ENCODE measurements at regions not wholly inside any gene's neighbourhood (a gene's known extent, or its start where the extent isn't known, plus 50 kb on each side); places are given as distances from the start of the nearest gene placed in this dataset.
A peak's percentile ranks its signal among the peaks of the same experiment; 100 is the strongest.
"Not testable (repeated sequence)": the region's sequence is repeated elsewhere in the genome, so short reads cannot be mapped to it uniquely, and the experiment has no call there.

DNA sequence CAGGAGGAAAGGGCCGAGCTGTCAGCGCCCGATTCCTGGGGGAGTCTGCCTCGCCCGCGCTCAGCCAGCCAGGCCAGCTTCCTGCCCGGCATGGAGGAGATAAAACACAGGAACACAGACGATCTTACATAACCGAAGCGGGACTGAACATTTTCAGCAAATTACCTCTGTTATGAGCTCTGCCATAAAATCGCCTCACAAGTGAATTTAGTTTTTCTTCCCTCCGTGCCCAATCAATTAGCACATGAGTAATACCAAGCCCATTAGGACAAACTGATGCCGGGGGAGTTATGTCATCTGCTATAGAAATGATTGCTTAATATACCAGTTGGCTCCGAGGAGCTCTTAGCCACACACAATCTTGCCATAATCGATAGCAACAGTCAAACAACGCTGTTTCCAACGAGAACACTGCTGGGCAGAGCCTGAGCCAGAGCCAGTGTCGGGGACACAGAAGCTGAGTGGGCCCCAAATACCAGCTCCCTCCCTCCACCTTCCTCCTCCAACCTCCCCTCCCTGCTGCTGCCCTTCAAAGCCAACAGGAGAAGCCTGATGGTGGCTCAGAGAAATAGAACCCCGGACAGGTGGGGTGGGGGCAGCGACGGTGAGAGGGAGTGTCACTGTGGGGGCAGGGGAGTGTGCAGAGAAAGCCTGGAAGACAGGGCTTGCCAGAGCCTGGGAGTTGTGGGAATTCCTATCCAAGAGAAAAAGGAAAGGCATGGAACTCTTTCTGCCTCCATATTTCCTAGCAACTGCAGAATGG is 279.4 kb upstream of the TLE3 start:
- no peak overlapping the region for H3K27ac ChIP-seq (ENCODE audit: low read length)
- H3K4me1 ChIP-seq (ENCODE audit: control insufficient read depth in 1 of 2, insufficient read depth in 2 of 2, low read length in 2 of 2), result peaks cover 0 to 20% of the 10 kb centered on the region in 2 donors
- no peaks in the 10 kb centered on the region for H3K27me3 ChIP-seq (ENCODE audit: low read depth, low read length)
- no peaks in the 10 kb centered on the region for H3K36me3 ChIP-seq (ENCODE audit: control insufficient read depth in 1 of 2, insufficient read depth in 2 of 2, low read length in 2 of 2)
- peak overlapping the region; percentile 30 to 36 for H3K4me3 ChIP-seq (ENCODE audit: low read depth in 1 of 2, low read length in 2 of 2)
- peaks cover 0 to 7% of the 10 kb centered on the region in 2 donors for H3K9me3 ChIP-seq (ENCODE audit: control insufficient read depth in 1 of 2, low read length in 2 of 2)

DNA sequence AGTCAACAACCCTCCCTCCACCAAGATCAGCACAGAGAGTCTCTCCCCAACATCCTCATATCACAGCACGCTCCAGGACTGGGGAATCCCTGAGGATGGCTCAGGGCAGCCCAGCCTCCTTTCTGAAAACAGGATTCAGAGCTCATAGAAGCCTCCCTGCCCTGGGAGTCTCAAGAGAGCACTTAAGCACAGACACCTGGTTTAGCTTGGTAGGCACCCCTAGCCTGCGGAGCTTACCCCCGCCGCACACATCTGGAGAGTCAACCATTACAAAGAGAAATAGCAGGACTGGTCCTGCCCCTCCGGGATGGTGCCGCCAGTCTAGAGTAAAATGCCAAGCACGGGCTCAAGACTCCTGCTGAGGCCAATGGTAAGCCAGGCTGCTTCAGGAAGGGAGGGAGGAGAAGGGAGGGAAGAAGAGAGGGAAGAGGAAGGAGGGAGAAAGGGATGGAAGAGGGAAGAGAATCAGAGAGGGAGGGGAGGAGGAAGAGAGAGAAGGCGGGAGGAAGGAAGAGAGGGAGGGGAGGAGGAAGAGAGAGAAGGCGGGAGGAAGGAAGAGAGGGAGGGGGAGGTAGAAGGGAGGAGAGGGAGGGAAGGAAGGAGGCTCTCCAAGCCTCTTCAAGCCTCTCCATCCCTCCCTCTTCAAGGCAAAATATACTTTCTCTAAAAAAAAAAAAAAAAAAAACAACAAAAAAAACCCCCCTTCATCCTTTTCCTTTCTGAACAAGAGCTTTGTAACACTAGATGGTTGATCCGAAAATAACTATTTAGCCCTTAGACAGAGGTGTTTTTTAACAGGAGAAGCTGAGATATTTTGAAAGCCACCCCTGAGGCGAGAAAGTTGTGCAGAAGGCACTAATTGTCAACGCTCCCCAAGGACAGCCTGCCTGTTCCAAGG is 278.6 kb upstream of the TLE3 start:
- H3K27ac ChIP-seq (ENCODE audit: low read length), result no peak overlapping the region
- H3K4me3 ChIP-seq (ENCODE audit: low read depth in 1 of 2, low read length in 2 of 2), result peak overlapping the region; percentile 30 to 36

DNA sequence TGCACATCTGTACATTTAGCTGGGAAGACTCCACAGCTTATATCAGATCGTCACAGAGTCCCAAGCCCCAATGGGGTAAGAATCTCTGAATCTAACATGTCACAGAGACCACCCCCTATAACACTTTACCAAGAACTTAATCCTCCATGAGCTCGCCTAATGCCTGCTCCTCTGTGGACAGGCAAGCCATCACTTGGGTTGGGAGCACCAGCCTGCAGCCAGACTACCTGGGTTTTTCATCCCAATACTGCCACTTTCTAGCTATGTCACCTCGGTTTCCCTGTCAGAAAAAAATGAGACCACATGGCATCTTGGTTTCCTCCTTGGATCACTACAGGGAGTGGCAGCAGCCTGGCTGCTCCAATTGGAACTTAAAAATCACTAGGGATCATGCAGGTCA is 277.9 kb upstream of the TLE3 start:
- Histone ChIP-seq H3K4me1 (ENCODE audit: control insufficient read depth in 1 of 2, insufficient read depth in 2 of 2, low read length in 2 of 2) (peaks cover 0 to 20% of the 10 kb centered on the region in 2 donors), H3K9me3 (ENCODE audit: control insufficient read depth in 1 of 2, low read length in 2 of 2) (no peaks in the 10 kb centered on the region), H3K4me3 (ENCODE audit: low read depth in 1 of 2, low read length in 2 of 2) (no peak overlapping the region), H3K27ac (ENCODE audit: low read length) (no peak overlapping the region), H3K36me3 (ENCODE audit: control insufficient read depth in 1 of 2, insufficient read depth in 2 of 2, low read length in 2 of 2) (no peaks in the 10 kb centered on the region), H3K27me3 (ENCODE audit: low read depth, low read length) (no peaks in the 10 kb centered on the region)

More for the DNA sequence above, 278.6 kb upstream of the TLE3 start:
- Histone ChIP-seq H3K4me1 (ENCODE audit: control insufficient read depth in 1 of 2, insufficient read depth in 2 of 2, low read length in 2 of 2) (peaks cover 0 to 20% of the 10 kb centered on the region in 2 donors), H3K9me3 (ENCODE audit: control insufficient read depth in 1 of 2, low read length in 2 of 2) (no peaks in the 10 kb centered on the region), H3K27me3 (ENCODE audit: low read depth, low read length) (no peaks in the 10 kb centered on the region), H3K36me3 (ENCODE audit: control insufficient read depth in 1 of 2, insufficient read depth in 2 of 2, low read length in 2 of 2) (no peaks in the 10 kb centered on the region)

DNA sequence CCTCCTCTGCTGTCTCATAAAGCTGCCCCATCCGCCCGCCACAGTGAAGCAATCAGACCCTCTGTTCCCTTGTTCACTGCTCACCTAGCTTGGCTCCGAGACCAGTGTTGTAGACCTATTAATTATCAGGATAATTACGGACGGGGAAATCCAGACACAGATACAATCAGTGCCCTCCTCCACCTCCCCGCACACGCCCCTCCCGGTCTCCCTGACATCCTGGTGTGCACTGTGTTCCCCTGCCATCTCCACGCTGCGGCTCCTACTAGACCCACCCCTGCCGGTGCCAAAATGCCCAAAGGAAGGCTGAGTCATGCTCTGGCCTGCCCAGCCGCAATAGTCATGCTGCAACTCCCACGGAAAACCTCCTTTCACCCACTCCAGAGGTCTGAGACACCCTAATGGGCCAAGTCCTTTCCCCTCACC is 277.3 kb upstream of the TLE3 start:
- Histone ChIP-seq H3K4me1 (ENCODE audit: control insufficient read depth in 1 of 2, insufficient read depth in 2 of 2, low read length in 2 of 2) (peaks cover 0 to 20% of the 10 kb centered on the region in 2 donors), H3K36me3 (ENCODE audit: control insufficient read depth in 1 of 2, insufficient read depth in 2 of 2, low read length in 2 of 2) (no peaks in the 10 kb centered on the region), H3K27ac (ENCODE audit: low read length) (no peak overlapping the region), H3K4me3 (ENCODE audit: low read depth in 1 of 2, low read length in 2 of 2) (no peak overlapping the region), H3K27me3 (ENCODE audit: low read depth, low read length) (no peaks in the 10 kb centered on the region), H3K9me3 (ENCODE audit: control insufficient read depth in 1 of 2, low read length in 2 of 2) (no peaks in the 10 kb centered on the region)

DNA sequence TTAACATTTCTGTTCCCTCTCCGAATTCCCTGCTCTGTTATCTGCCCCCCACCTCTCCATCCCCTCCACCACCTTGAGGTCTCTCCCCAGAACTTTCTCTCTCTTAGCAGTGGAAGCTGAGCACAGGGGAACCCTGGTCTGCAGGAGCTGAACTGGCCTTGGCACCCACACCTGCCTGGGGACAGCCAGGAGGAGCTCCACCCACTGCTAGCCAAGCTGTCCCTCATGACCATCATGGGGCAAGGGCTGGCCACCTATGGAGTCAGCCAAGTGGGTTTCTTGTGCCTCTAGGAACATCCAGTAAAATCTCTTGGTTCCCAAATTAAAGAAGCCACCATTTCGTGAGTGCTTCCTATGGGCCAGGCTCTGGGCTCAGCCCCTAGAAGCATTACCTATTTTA is 276.4 kb upstream of the TLE3 start:
- Histone ChIP-seq H3K4me1 (ENCODE audit: control insufficient read depth in 1 of 2, insufficient read depth in 2 of 2, low read length in 2 of 2) (peaks cover 0 to 20% of the 10 kb centered on the region in 2 donors), H3K27me3 (ENCODE audit: low read depth, low read length) (no peaks in the 10 kb centered on the region), H3K9me3 (ENCODE audit: control insufficient read depth in 1 of 2, low read length in 2 of 2) (no peaks in the 10 kb centered on the region), H3K36me3 (ENCODE audit: control insufficient read depth in 1 of 2, insufficient read depth in 2 of 2, low read length in 2 of 2) (no peaks in the 10 kb centered on the region), H3K27ac (ENCODE audit: low read length) (no peak overlapping the region), H3K4me3 (ENCODE audit: low read depth in 1 of 2, low read length in 2 of 2) (no peak overlapping the region)

DNA sequence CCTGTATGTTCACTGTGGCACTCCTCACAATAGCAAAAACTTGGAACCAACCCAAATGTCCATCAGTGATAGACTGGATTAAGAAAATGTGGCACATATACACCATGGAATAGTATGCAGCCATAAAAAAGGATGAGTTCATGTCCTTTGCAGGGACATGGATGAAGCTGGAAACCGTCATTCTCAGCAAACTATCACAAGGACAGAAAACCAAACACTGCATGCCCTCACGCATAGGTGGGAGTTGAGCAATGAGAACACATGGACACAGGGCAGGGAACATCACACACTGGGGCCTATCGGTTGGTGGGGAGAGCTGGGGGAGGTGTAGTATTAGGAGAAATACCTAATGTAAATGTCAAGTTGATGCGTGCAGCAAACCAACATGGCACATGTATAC is 275.7 kb upstream of the TLE3 start:
- H3K27me3 ChIP-seq (ENCODE audit: low read depth, low read length); H3K36me3 ChIP-seq (ENCODE audit: control insufficient read depth in 1 of 2, insufficient read depth in 2 of 2, low read length in 2 of 2); H3K9me3 ChIP-seq (ENCODE audit: control insufficient read depth in 1 of 2, low read length in 2 of 2); H3K4me3 ChIP-seq (ENCODE audit: low read depth in 1 of 2, low read length in 2 of 2); H3K27ac ChIP-seq (ENCODE audit: low read length): not testable (repeated sequence)
- peaks cover 0 to 20% of the 10 kb centered on the region in 2 donors for H3K4me1 ChIP-seq (ENCODE audit: control insufficient read depth in 1 of 2, insufficient read depth in 2 of 2, low read length in 2 of 2)

DNA sequence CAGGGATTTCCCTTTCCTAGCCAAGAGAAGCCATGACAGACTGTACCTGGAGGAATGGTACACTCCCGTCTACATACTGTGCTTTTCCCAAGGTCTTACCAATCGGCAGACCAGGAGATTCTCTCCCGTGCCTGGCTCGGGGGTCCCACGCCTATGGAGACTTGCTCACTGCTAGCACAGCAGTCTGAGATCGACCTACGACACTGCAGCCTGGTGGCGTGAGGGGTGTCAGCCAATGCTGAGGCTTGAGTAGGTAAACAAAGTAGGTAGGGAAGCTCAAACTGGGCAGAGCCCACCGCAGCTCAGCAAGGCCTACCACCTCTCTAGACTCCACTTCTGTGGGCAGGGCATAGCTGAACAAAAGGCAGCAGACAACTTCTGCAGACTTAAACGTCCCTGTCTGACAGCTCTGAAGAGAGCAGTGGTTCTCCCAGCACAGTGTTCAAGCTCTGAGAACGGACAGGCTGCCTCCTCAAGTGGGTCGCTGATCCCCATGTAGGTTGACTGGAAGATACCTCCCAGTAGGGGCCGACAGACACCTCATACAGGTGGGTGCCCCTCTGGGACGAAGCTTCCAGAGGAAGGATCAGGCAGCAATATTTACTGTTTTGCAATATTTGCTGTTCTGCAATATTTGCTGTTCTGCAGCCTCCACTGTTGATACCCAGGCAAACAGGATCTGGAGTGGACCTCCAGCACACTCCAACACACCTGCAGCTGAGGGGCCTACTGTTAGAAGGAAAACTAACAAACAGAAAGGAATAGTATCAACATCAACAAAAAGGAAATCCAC is 270.4 kb upstream of the TLE3 start:
- H3K27me3 ChIP-seq (ENCODE audit: low read depth, low read length); H3K27ac ChIP-seq (ENCODE audit: low read length); H3K4me1 ChIP-seq (ENCODE audit: control insufficient read depth in 1 of 2, insufficient read depth in 2 of 2, low read length in 2 of 2); H3K9me3 ChIP-seq (ENCODE audit: control insufficient read depth in 1 of 2, low read length in 2 of 2); H3K4me3 ChIP-seq (ENCODE audit: low read depth in 1 of 2, low read length in 2 of 2); H3K36me3 ChIP-seq (ENCODE audit: control insufficient read depth in 1 of 2, insufficient read depth in 2 of 2, low read length in 2 of 2): not testable (repeated sequence)

DNA sequence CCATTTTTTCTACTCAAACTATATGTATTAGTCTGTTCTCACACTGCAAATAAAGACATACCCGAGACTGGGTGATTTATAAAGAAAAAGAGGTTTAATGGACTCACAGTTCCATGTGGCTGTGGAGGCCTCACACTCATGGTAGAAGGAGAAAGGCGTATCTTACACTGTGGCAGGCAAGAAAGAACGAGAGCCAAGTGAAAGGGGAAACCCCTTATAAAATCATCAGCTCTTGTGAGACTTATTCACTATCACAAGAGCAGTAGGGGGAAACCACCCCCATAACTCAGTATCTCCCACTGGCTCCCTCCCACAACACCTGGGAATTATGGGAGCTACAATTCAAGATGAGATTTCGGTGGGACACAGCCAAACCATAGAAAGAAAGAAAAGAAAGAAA is 266.3 kb upstream of the TLE3 start:
- H3K36me3 ChIP-seq (ENCODE audit: control insufficient read depth in 1 of 2, insufficient read depth in 2 of 2, low read length in 2 of 2); H3K4me1 ChIP-seq (ENCODE audit: control insufficient read depth in 1 of 2, insufficient read depth in 2 of 2, low read length in 2 of 2); H3K27me3 ChIP-seq (ENCODE audit: low read depth, low read length); H3K27ac ChIP-seq (ENCODE audit: low read length); H3K4me3 ChIP-seq (ENCODE audit: low read depth in 1 of 2, low read length in 2 of 2); H3K9me3 ChIP-seq (ENCODE audit: control insufficient read depth in 1 of 2, low read length in 2 of 2): not testable (repeated sequence)

DNA sequence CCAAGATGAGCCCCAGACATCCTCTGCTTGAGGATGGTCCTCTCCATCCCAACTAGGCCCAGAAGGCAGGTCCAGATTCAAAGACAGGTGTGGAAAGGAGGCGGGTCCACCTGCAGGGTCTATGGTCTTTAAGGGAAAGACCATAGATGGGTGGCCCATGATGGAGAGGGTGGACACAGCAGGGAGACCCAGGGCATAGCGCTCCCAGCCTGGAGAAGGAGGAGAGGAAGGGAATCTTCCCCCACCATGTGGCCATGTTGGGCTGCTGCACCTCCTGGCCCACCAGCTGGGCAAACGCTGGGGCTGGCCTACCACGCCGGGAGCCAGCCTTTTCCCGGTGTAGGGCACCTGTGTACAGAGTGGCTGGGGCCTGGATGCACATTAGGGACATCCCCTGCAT is 265.2 kb upstream of the TLE3 start:
- H3K27me3 ChIP-seq (ENCODE audit: low read depth, low read length), result no peaks in the 10 kb centered on the region
- no peak overlapping the region for H3K4me3 ChIP-seq (ENCODE audit: low read depth in 1 of 2, low read length in 2 of 2)
- no peak overlapping the region for H3K27ac ChIP-seq (ENCODE audit: low read length)
- no peaks in the 10 kb centered on the region for H3K4me1 ChIP-seq (ENCODE audit: control insufficient read depth in 1 of 2, insufficient read depth in 2 of 2, low read length in 2 of 2)
- H3K36me3 ChIP-seq (ENCODE audit: control insufficient read depth in 1 of 2, insufficient read depth in 2 of 2, low read length in 2 of 2), result no peaks in the 10 kb centered on the region
- H3K9me3 ChIP-seq (ENCODE audit: control insufficient read depth in 1 of 2, low read length in 2 of 2), result no peaks in the 10 kb centered on the region

DNA sequence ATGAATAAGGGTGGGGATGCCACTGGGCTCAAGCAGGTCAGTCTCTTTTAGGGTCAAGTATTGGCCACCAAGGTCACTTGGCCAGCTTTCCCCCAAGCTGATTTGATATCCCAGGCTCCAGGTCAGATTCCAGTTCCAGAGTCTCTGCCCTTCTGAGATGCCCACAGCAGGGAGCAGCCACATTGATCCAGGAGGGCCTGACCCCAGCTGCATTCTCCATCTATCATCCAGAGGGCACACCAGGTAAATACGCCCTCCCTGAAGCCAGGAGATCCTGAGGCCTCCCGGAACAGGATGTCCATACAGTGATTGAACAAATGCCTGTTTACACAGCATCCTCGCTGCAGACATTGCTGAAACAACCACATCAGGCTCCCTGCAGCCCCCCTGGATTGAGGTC is 264.6 kb upstream of the TLE3 start:
- Histone ChIP-seq H3K27me3 (ENCODE audit: low read depth, low read length) (no peaks in the 10 kb centered on the region), H3K27ac (ENCODE audit: low read length) (no peak overlapping the region), H3K4me3 (ENCODE audit: low read depth in 1 of 2, low read length in 2 of 2) (no peak overlapping the region), H3K4me1 (ENCODE audit: control insufficient read depth in 1 of 2, insufficient read depth in 2 of 2, low read length in 2 of 2) (no peaks in the 10 kb centered on the region), H3K9me3 (ENCODE audit: control insufficient read depth in 1 of 2, low read length in 2 of 2) (no peaks in the 10 kb centered on the region), H3K36me3 (ENCODE audit: control insufficient read depth in 1 of 2, insufficient read depth in 2 of 2, low read length in 2 of 2) (no peaks in the 10 kb centered on the region)

DNA sequence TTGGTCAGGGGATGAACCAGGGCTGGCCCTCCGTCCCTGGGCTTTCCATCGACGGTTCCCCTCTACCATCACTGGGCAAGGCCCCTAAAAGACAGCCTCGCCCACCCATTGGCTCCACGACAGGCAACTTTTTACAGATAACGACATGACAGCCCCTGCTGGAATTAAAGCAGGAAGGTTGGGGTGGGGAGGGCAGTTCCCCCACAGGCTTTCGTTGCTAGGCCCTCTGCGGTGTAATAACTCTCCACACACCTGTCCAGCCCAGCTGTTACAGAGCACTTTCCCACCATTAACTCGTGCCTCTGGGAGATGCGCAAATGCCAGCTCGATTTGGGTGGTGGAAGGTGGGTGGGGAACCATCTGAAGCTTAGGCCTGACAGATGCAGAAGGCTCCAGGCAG is 264.2 kb upstream of the TLE3 start:
- H3K36me3 ChIP-seq (ENCODE audit: control insufficient read depth in 1 of 2, insufficient read depth in 2 of 2, low read length in 2 of 2), result no peaks in the 10 kb centered on the region
- no peak overlapping the region for H3K27ac ChIP-seq (ENCODE audit: low read length)
- H3K9me3 ChIP-seq (ENCODE audit: control insufficient read depth in 1 of 2, low read length in 2 of 2), result no peaks in the 10 kb centered on the region
- no peak overlapping the region for H3K4me3 ChIP-seq (ENCODE audit: low read depth in 1 of 2, low read length in 2 of 2)
- no peaks in the 10 kb centered on the region for H3K4me1 ChIP-seq (ENCODE audit: control insufficient read depth in 1 of 2, insufficient read depth in 2 of 2, low read length in 2 of 2)
- no peaks in the 10 kb centered on the region for H3K27me3 ChIP-seq (ENCODE audit: low read depth, low read length)

Data from muscle layer of duodenum (tissue), 2 donors.